22Rv1 (cell line): ENCODE measurements at regions not wholly inside any gene's neighbourhood (a gene's known extent, or its start where the extent isn't known, plus 50 kb on each side); places are given as distances from the start of the nearest gene placed in this dataset.

Experiments used
- ZFX ChIP-seq: fragments of 450-650 bp; IDR thresholded peaks from 2 replicates; pipeline ENCODE4 v1.6.1; 2017; ENCODE audit warnings: antibody characterized with exemption, borderline replicate concordance
- TF ChIP-seq, protein P1 (sequence below): fragments of 450-650 bp; IDR thresholded peaks from 2 replicates; pipeline ENCODE4 v1.5.1; 2017; ENCODE audit warnings: mild to moderate bottlenecking

DNA sequence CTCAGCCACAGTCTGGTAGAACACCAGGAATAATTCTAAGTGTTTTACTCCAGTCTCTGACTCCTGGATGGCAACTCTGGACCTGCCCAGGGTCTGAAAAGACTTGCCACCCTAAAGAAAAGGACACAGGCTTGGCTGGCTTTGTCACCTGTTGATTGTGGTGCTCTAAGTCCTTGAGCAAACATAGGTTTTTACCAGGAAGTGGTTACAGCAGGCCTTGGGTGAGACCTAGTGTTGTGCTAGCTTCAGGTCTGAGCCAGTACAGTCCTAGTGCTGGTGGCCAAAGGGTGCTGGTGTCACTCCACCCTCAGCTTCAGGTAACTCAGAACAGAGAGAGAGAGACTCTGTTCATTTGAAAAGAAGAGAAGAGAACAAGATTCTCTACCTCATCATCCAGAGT, 1239.4 kb upstream of the CRIM1 start:
- TF ChIP-seq, protein P1, sequence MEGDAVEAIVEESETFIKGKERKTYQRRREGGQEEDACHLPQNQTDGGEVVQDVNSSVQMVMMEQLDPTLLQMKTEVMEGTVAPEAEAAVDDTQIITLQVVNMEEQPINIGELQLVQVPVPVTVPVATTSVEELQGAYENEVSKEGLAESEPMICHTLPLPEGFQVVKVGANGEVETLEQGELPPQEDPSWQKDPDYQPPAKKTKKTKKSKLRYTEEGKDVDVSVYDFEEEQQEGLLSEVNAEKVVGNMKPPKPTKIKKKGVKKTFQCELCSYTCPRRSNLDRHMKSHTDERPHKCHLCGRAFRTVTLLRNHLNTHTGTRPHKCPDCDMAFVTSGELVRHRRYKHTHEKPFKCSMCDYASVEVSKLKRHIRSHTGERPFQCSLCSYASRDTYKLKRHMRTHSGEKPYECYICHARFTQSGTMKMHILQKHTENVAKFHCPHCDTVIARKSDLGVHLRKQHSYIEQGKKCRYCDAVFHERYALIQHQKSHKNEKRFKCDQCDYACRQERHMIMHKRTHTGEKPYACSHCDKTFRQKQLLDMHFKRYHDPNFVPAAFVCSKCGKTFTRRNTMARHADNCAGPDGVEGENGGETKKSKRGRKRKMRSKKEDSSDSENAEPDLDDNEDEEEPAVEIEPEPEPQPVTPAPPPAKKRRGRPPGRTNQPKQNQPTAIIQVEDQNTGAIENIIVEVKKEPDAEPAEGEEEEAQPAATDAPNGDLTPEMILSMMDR = no peak
- TF ChIP-seq ZFX = no peak
